ENCODE measurements at regions not wholly inside any gene's neighbourhood (a gene's known extent, or its start where the extent isn't known, plus 50 kb on each side); places are given as distances from the start of the nearest gene placed in this dataset.
A peak's percentile ranks its signal among the peaks of the same experiment; 100 is the strongest.

GRCh38 chr13:106635616-106636015 is 67.7 kb upstream of the ARGLU1 start:
- ATAC-seq, result peak in 1 of 3 donors; percentile 21
- Histone ChIP-seq H3K27ac (ENCODE audit: low read length) (no peak overlapping the region), H3K4me1 (ENCODE audit: control insufficient read depth, insufficient read depth, low read length) (no peaks in the 10 kb centered on the region), H3K27me3 (ENCODE audit: control insufficient read depth, insufficient read depth, low read length) (no peaks in the 10 kb centered on the region), H3K36me3 (ENCODE audit: control insufficient read depth, insufficient read depth, low read length) (no peaks in the 10 kb centered on the region), H3K4me3 (ENCODE audit: low read length) (no peak overlapping the region), H3K9me3 (ENCODE audit: control insufficient read depth, insufficient read depth, low read length) (no peaks in the 10 kb centered on the region)
- Mint-ChIP-seq H3K27ac (no peak overlapping the region), H3K9me3 (no peaks in the 10 kb centered on the region), H3K36me3 (no peaks in the 10 kb centered on the region), H3K27me3 (ENCODE audit: low read depth in 2 of 2) (peaks cover 0 to 10% of the 10 kb centered on the region in 2 donors), H3K4me1 (no peaks in the 10 kb centered on the region), H3K4me3 (no peak overlapping the region)
- no peak for DNase-seq
- WGBS (ENCODE audit: insufficient coverage), result 78% methylated on average over 9 of the region's 9 CpGs
- TF ChIP-seq CTCF (IDR thresholded peaks at IDR 0.05), result no peak
- intact Hi-C loops (cut with micrococcal nuclease), result no loop called here

DNA sequence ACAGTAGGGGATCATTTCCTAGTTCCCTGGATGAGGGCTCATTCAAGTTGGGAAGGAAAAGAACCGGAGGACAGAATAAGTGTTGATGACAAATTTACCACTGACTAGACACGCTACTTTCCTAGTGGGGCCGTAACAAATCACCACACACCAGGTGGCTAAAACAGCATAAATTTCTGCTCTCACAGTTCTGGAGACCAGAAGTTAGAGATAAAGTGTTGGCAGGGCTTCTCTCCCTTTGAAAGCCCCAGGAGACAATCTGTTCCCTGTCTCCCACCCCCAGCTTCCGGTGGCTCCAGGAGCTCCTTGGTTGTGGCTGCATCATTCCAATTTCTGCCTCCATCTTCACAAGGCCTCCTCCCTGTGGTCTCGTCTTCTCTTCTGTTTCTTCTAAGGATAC is 65.4 kb upstream of the ARGLU1 start:
- peaks cover 6 to 8% of the 10 kb centered on the region in 2 donors for H3K4me1 Mint-ChIP-seq
- Histone ChIP-seq H3K27me3 (ENCODE audit: control insufficient read depth, insufficient read depth, low read length) (no peaks in the 10 kb centered on the region), H3K9me3 (ENCODE audit: control insufficient read depth, insufficient read depth, low read length) (no peaks in the 10 kb centered on the region), H3K4me1 (ENCODE audit: control insufficient read depth, insufficient read depth, low read length) (no peaks in the 10 kb centered on the region), H3K36me3 (ENCODE audit: control insufficient read depth, insufficient read depth, low read length) (no peaks in the 10 kb centered on the region), H3K27ac (ENCODE audit: low read length) (no peak overlapping the region), H3K4me3 (ENCODE audit: low read length) (no peak overlapping the region)
- H3K36me3 Mint-ChIP-seq, result no peaks in the 10 kb centered on the region
- TF ChIP-seq CTCF (IDR thresholded peaks at IDR 0.05), result no peak
- intact Hi-C loops (cut with micrococcal nuclease), result no loop called here
- no peaks in the 10 kb centered on the region for H3K27me3 Mint-ChIP-seq (ENCODE audit: low read depth in 2 of 2)
- no peaks in the 10 kb centered on the region for H3K9me3 Mint-ChIP-seq
- DNase-seq, result no peak
- H3K4me3 Mint-ChIP-seq, result no peak overlapping the region
- no peak for ATAC-seq
- H3K27ac Mint-ChIP-seq, result no peak overlapping the region
- WGBS (ENCODE audit: insufficient coverage), result 91% methylated on average over 5 of the region's 5 CpGs

GRCh38 chr13:106630650-106631049 is 62.7 kb upstream of the ARGLU1 start:
- Histone ChIP-seq H3K4me3 (ENCODE audit: low read length) (no peak overlapping the region), H3K4me1 (ENCODE audit: control insufficient read depth, insufficient read depth, low read length) (no peaks in the 10 kb centered on the region), H3K36me3 (ENCODE audit: control insufficient read depth, insufficient read depth, low read length) (no peaks in the 10 kb centered on the region), H3K27ac (ENCODE audit: low read length) (no peak overlapping the region), H3K9me3 (ENCODE audit: control insufficient read depth, insufficient read depth, low read length) (no peaks in the 10 kb centered on the region), H3K27me3 (ENCODE audit: control insufficient read depth, insufficient read depth, low read length) (no peaks in the 10 kb centered on the region)
- no peak overlapping the region for H3K27ac Mint-ChIP-seq
- ATAC-seq, result no peak
- peaks cover 11 to 19% of the 10 kb centered on the region in 2 donors for H3K4me1 Mint-ChIP-seq
- no peak overlapping the region for H3K4me3 Mint-ChIP-seq
- no peak for TF ChIP-seq CTCF (IDR thresholded peaks at IDR 0.05)
- DNase-seq, result no peak
- peaks cover 3 to 13% of the 10 kb centered on the region in 2 donors for H3K27me3 Mint-ChIP-seq (ENCODE audit: low read depth in 2 of 2)
- H3K9me3 Mint-ChIP-seq, result no peaks in the 10 kb centered on the region
- intact Hi-C loops (cut with micrococcal nuclease), result no loop called here
- no peaks in the 10 kb centered on the region for H3K36me3 Mint-ChIP-seq
- WGBS (ENCODE audit: insufficient coverage), result 35% methylated on average over 6 of the region's 6 CpGs

DNA sequence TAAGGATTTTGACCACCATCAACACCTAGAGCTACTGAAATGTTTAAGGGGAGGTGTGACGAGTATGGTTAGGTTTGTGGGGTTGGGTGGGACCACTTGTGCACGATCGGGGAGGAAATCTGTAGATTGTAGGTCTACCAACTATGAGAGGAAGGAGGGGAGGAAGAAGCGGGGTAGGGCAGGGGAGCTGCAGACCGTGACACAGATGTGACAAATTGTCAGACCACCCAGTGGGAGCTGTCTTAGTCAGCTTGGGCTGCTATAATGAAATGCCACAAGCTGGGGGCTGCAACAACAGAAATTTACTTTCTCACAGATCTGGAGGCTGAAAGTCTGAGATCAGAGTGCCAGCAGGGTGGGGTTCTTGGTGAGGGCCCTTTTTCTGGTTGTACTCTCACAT is 62.2 kb upstream of the ARGLU1 start:
- no peak overlapping the region for H3K4me3 Mint-ChIP-seq

More for the DNA sequence above, 62.2 kb upstream of the ARGLU1 start:
- Mint-ChIP-seq H3K27ac (no peak overlapping the region), H3K36me3 (no peaks in the 10 kb centered on the region), H3K9me3 (no peaks in the 10 kb centered on the region), H3K27me3 (ENCODE audit: low read depth in 2 of 2) (peaks cover 4 to 18% of the 10 kb centered on the region in 2 donors), H3K4me1 (peaks cover 11 to 19% of the 10 kb centered on the region in 2 donors)
- no peak overlapping the region for H3K4me3 ChIP-seq (ENCODE audit: low read length)
- no peak for TF ChIP-seq CTCF (IDR thresholded peaks at IDR 0.05)
- no peaks in the 10 kb centered on the region for H3K9me3 ChIP-seq (ENCODE audit: control insufficient read depth, insufficient read depth, low read length)
- H3K27ac ChIP-seq (ENCODE audit: low read length), result no peak overlapping the region
- no peaks in the 10 kb centered on the region for H3K4me1 ChIP-seq (ENCODE audit: control insufficient read depth, insufficient read depth, low read length)
- DNase-seq (no peak), ATAC-seq (peak in 2 of 3 donors; percentile 18 to 63)
- intact Hi-C loops (cut with micrococcal nuclease), result no loop called here
- WGBS (ENCODE audit: insufficient coverage), result 46% methylated on average over 5 of the region's 5 CpGs
- H3K36me3 ChIP-seq (ENCODE audit: control insufficient read depth, insufficient read depth, low read length), result no peaks in the 10 kb centered on the region
- H3K27me3 ChIP-seq (ENCODE audit: control insufficient read depth, insufficient read depth, low read length), result no peaks in the 10 kb centered on the region

Measured in natural killer cell (primary cell).